DND-41 (cell line): ENCODE measurements at regions not wholly inside any gene's neighbourhood (a gene's known extent, or its start where the extent isn't known, plus 50 kb on each side); places are given as distances from the start of the nearest gene placed in this dataset.
"Not testable (repeated sequence)": the region's sequence is repeated elsewhere in the genome, so short reads cannot be mapped to it uniquely, and the experiment has no call there.

Experiments
- ATAC-seq: fragments of 200-7000 bp; cut with Tn5 transposase; 3 replicates; pipeline ENCODE4 v1.9.1; 2021; ENCODE audit warnings: low read depth; ENCODE audit not compliant: insufficient read depth
- DNase-seq: peaks from one replicate; pipeline ENCODE4 v3.0.0-alpha.2; 2020
- H2AFZ ChIP-seq: 2 replicates; pipeline ENCODE4 v1.6.0; 2012; ENCODE audit warnings: low read depth, low read length
- H3K27ac ChIP-seq: 2 replicates; pipeline ENCODE4 v1.5.1; 2012; ENCODE audit warnings: low read length, inconsistent platforms
- H3K27me3 ChIP-seq: fragments of 200-600 bp; sonication (generic); 2 replicates; pipeline ENCODE4 v1.6.0; 2012; ENCODE audit warnings: low read length, mild to moderate bottlenecking, inconsistent platforms; ENCODE audit not compliant: insufficient read depth, poor library complexity
- H3K36me3 ChIP-seq: 2 replicates; pipeline ENCODE4 v1.5.1; 2012; ENCODE audit warnings: low read length, inconsistent platforms; ENCODE audit not compliant: insufficient read depth
- H3K4me1 ChIP-seq: 2 replicates; pipeline ENCODE4 v1.5.1; 2012; ENCODE audit warnings: mild to moderate bottlenecking, low read length; ENCODE audit not compliant: insufficient read depth
- H3K4me2 ChIP-seq: 2 replicates; pipeline ENCODE4 v1.6.0; 2012; ENCODE audit warnings: mild to moderate bottlenecking, moderate library complexity, low read length, inconsistent platforms; ENCODE audit not compliant: insufficient read depth
- H3K4me3 ChIP-seq, 2 experiments: fragments of 200-600 bp in 1 of 2; shearing (Covaris generic) in 1 of 2; 2 replicates each; pipeline ENCODE4 v1.5.1; 2012 to 2016; ENCODE audit warnings: inconsistent platforms in 2 of 2, low read length in 2 of 2, mild to moderate bottlenecking in 2 of 2, low read depth in 1 of 2, moderate library complexity in 1 of 2
- H3K79me2 ChIP-seq: 2 replicates; pipeline ENCODE4 v1.6.0; 2012; ENCODE audit warnings: low read length, inconsistent platforms; ENCODE audit not compliant: insufficient read depth
- H3K9ac ChIP-seq: 2 replicates; pipeline ENCODE4 v1.6.0; 2012; ENCODE audit warnings: low read depth, mild to moderate bottlenecking, inconsistent platforms, low read length, moderate library complexity
- H3K9me3 ChIP-seq: 2 replicates; pipeline ENCODE4 v1.5.1; 2012; ENCODE audit warnings: low read length, moderate library complexity, mild to moderate bottlenecking, inconsistent platforms; ENCODE audit not compliant: insufficient read depth, severe bottlenecking
- H4K20me1 ChIP-seq: 2 replicates; pipeline ENCODE4 v1.6.0; 2012; ENCODE audit warnings: low read length; ENCODE audit not compliant: insufficient read depth
- EZH2 ChIP-seq: IDR thresholded peaks from 3 replicates; pipeline ENCODE4 v1.6.1; 2012; ENCODE audit warnings: borderline replicate concordance, low read depth, mild to moderate bottlenecking, moderate library complexity, low read length, inconsistent platforms; ENCODE audit not compliant: severe bottlenecking
- TF ChIP-seq, protein P1 (sequence below): IDR thresholded peaks from 2 replicates; pipeline ENCODE4 v1.5.1; 2012; ENCODE audit warnings: borderline replicate concordance, low read length, moderate library complexity, mild to moderate bottlenecking; ENCODE audit not compliant: poor library complexity, severe bottlenecking; ENCODE audit errors: extremely low read depth

DNA sequence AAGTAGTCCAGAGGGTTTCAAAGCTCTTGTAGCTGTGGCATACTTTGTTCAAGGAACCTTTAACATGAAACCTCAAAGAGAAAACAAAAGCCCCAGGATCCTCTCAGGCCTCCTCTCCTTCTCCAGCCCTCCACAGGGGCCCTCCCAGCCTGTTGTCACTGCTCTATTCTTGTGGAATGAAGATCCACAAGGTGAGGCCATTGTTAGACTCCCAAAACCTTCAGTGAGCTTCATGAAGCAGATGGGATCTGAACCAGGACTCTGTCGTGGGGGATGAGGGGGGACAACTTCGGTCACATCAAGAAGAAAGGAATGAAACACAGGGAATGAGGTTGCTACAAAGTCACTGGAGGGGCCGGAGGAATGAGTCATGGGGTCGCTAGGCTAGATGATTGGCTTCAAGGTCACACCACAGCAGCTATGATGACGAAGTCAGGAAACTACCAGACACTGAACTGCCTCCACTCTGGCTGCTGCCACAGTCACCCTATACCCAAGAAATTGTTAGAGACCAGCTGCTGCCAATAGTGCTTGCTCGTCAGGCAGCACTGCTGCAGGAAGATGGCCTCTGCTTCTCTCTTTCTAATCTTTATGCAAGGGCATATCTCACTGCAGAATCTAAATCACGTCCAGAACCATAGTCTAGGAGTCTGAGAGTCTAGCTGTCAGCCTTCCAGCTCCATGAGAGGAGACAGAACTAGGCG lies 208.8 kb downstream of the HIBADH start:
- H3K27me3 ChIP-seq, result peaks cover 2% of the 10 kb centered on the region
- ATAC-seq (peak; percentile 54; the same call in 1 of the 3 replicates), DNase-seq (no peak)
- H4K20me1 ChIP-seq, result no peaks in the 10 kb centered on the region
- H3K36me3 ChIP-seq, result no peaks in the 10 kb centered on the region
- no peak overlapping the region for H3K9ac ChIP-seq
- H2AFZ ChIP-seq, result no peak overlapping the region
- H3K4me2 ChIP-seq, result no peak overlapping the region
- H3K27ac ChIP-seq, result no peak overlapping the region
- no peaks in the 10 kb centered on the region for H3K4me1 ChIP-seq
- TF ChIP-seq EZH2, result no peak
- TF ChIP-seq, protein P1, sequence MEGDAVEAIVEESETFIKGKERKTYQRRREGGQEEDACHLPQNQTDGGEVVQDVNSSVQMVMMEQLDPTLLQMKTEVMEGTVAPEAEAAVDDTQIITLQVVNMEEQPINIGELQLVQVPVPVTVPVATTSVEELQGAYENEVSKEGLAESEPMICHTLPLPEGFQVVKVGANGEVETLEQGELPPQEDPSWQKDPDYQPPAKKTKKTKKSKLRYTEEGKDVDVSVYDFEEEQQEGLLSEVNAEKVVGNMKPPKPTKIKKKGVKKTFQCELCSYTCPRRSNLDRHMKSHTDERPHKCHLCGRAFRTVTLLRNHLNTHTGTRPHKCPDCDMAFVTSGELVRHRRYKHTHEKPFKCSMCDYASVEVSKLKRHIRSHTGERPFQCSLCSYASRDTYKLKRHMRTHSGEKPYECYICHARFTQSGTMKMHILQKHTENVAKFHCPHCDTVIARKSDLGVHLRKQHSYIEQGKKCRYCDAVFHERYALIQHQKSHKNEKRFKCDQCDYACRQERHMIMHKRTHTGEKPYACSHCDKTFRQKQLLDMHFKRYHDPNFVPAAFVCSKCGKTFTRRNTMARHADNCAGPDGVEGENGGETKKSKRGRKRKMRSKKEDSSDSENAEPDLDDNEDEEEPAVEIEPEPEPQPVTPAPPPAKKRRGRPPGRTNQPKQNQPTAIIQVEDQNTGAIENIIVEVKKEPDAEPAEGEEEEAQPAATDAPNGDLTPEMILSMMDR, result no peak
- H3K4me3 ChIP-seq, result no peak overlapping the region
- no peaks in the 10 kb centered on the region for H3K79me2 ChIP-seq
- H3K9me3 ChIP-seq, result no peaks in the 10 kb centered on the region

DNA sequence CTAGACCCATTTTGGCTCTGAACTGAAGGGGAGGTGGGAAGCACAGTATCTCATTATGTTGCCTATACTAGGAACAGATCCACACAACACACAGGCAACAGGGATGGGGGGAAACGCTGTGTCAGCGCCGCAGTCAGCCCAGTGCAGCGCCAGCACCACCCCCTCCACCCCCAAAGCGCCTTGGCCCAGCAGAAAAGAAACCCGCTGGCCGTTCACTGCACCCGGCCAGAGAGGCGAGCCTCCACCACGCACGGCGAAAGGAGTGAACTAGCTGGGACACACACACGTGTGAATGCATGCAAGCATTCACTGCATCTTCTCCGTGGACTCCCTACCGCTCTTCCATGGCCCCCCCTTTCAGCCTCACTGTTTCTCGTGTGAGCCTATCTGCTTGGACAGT lies 205.6 kb downstream of the HIBADH start:
- not testable (repeated sequence) for DNase-seq, ATAC-seq, H3K9me3 ChIP-seq, H3K4me1 ChIP-seq, H3K27ac ChIP-seq, H3K36me3 ChIP-seq, H3K4me3 ChIP-seq, H3K4me2 ChIP-seq, H3K27me3 ChIP-seq, H4K20me1 ChIP-seq, H3K79me2 ChIP-seq, H2AFZ ChIP-seq, H3K9ac ChIP-seq

DNA sequence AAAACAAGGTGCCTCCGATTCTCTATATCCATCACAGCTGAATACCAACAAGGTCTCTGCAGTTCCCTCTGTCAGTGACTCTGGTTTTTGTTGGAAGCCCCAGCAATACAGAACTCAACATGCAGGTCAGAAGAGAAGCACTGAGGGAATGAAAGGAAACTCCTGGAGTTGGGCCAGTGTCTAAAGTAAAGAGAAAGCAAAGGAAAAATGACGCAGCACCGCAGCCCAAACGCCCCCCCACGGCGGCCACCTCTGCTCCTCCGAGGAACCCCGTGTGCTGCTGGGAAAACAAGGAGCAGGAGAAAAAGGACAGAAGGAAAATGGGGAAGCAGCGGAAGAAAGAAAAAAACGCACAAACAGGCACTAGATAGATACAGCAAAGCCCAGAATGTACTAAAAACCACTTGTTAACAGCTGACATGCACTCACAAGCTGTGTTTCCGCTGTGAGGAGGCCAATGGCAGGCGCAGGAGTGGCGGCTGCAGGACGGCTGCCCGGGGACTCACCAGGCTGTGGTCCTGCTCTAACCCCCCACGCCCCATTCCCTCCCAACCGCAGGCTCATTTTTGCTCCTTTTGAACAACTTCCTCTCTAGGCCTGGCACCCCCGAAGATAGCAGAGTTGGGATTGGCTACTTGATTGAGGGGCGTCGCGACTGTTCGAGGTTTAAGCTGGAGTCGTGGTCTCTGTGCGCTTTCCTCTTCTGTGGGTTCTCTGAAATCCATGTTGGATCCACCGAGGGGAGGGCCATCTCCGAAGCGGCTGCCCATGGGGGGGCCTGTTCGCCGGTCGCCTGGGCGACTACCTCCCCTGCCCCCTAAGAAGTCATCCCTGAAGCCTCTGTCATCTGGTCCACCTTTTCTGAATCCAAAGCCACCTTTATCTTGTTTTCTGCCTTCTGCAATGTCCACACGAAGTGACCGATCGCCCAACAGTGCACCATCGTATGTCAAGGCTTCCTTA lies 204.8 kb downstream of the HIBADH start:
- not testable (repeated sequence) for H3K4me1 ChIP-seq, H3K9me3 ChIP-seq, H3K4me2 ChIP-seq, H3K79me2 ChIP-seq, H3K4me3 ChIP-seq, ATAC-seq, H3K9ac ChIP-seq, H2AFZ ChIP-seq, H4K20me1 ChIP-seq, H3K27me3 ChIP-seq, H3K36me3 ChIP-seq, DNase-seq, H3K27ac ChIP-seq

DNA sequence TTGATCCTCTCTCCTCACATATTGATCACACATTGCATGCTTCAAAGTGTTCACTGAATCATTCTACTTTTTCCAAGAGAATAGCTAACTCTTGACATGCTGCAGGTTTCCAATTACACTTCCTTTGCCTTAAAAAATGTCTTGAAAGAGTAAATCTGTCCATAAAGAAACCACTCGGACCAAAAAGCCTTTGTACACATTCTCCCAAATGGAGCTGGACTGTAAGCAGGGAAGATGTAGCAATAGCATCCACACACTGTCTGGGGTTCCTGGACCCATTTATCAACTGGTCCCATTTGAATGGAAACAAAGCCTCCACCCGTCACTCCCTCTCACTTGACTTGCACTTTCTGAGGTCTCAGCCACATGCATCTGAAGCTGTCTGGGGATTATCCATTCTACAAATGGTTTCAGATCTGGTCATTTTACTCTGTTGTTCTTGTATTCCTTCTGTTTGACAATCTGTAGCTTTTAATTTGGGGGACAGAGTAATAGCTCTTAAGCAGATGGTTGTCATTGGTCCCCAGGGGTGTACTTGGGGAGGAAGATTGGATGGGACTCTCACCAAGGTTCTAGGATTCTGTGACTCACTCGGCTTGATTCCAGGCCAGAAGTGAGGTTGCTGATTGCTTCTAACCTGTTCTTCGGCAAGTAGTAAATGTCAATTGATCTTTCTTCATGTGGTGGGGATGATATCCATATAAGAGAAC lies 203.5 kb downstream of the HIBADH start:
- DNase-seq (no peak), ATAC-seq (no peak)
- Histone ChIP-seq H3K4me2 (no peak overlapping the region), H3K27me3 (peaks cover 4% of the 10 kb centered on the region), H3K4me3 (no peak overlapping the region), H3K9ac (no peak overlapping the region), H2AFZ (no peak overlapping the region), H3K36me3 (no peaks in the 10 kb centered on the region), H3K9me3 (no peaks in the 10 kb centered on the region), H4K20me1 (no peaks in the 10 kb centered on the region), H3K79me2 (no peaks in the 10 kb centered on the region), H3K27ac (no peak overlapping the region), H3K4me1 (no peaks in the 10 kb centered on the region)
- TF ChIP-seq, protein P1, result no peak
- TF ChIP-seq EZH2, result no peak
